ENCODE measurements at regions not wholly inside any gene's neighbourhood (a gene's known extent, or its start where the extent isn't known, plus 50 kb on each side); places are given as distances from the start of the nearest gene placed in this dataset.

DNA sequence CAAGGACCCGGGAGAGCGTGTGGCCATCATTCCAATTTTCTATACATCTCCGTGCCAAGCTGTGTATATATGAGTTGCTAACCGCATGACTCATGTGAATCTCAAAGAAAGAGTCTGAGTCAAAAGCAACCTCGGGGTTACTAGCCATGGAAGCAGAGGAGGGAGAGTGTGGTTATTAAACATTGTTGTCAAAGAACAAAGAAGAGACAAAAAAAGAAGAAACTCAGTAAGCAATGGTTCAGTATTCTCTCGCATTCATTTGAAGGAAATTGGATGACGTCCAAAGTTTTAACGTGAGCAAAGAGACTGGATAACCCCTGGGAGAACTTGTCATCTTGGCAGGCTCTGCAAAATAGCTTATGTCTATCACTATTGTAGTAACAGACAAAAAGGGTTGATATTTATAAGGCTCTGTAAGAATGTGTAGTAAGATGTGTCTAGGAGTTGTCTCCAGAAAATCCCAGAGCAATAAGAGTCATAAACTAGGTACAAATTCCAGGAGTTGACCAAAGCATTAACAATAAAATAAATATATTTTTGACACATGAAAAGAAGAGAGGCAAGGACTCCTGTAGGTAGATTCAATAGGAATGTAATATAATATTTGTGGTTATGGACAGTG is 52.8 kb upstream of the GRM7 start:
- TF ChIP-seq POLR2A (IDR thresholded peaks at IDR 0.05), result no peak
- TF ChIP-seq, protein P1, sequence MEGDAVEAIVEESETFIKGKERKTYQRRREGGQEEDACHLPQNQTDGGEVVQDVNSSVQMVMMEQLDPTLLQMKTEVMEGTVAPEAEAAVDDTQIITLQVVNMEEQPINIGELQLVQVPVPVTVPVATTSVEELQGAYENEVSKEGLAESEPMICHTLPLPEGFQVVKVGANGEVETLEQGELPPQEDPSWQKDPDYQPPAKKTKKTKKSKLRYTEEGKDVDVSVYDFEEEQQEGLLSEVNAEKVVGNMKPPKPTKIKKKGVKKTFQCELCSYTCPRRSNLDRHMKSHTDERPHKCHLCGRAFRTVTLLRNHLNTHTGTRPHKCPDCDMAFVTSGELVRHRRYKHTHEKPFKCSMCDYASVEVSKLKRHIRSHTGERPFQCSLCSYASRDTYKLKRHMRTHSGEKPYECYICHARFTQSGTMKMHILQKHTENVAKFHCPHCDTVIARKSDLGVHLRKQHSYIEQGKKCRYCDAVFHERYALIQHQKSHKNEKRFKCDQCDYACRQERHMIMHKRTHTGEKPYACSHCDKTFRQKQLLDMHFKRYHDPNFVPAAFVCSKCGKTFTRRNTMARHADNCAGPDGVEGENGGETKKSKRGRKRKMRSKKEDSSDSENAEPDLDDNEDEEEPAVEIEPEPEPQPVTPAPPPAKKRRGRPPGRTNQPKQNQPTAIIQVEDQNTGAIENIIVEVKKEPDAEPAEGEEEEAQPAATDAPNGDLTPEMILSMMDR (IDR thresholded peaks at IDR 0.05), result no peak
- no peak for TF ChIP-seq POLR2AphosphoS5 (IDR thresholded peaks at IDR 0.05)

Measured in stomach (tissue), 4 donors.